ENCODE measurements at regions not wholly inside any gene's neighbourhood (a gene's known extent, or its start where the extent isn't known, plus 50 kb on each side); places are given as distances from the start of the nearest gene placed in this dataset.

- H3K4me2 ChIP-seq (ENCODE audit: low read length), result no peak overlapping the region
- H3K27ac ChIP-seq (ENCODE audit: low read length), result no peak overlapping the region
- no peak for TF ChIP-seq EZH2phosphoT487 (IDR thresholded peaks at IDR 0.05; ENCODE audit: low read depth)
- no peak for TF ChIP-seq CTCF (IDR thresholded peaks at IDR 0.05; ENCODE audit: low read depth, low read length)
- no peaks in the 10 kb centered on the region for H4K20me1 ChIP-seq (ENCODE audit: insufficient read depth, low read length)
- H3K9ac ChIP-seq (ENCODE audit: low read length), result no peak overlapping the region
- no peaks in the 10 kb centered on the region for H3K27me3 ChIP-seq (ENCODE audit: low read depth, low read length)
- no peak overlapping the region for H2AFZ ChIP-seq (ENCODE audit: low read depth, low read length)
- no peaks in the 10 kb centered on the region for H3K4me1 ChIP-seq (ENCODE audit: low read length)
- no peaks in the 10 kb centered on the region for H3K79me2 ChIP-seq (ENCODE audit: low read length)
- no peak overlapping the region for H3K4me3 ChIP-seq (ENCODE audit: low read length)
- H3K36me3 ChIP-seq (replicated peaks; ENCODE audit: low read depth, low read length), result no peaks in the 10 kb centered on the region
- H3K9me3 ChIP-seq (ENCODE audit: insufficient read depth, low read length), result peaks cover 7% of the 10 kb centered on the region; the same call in 1 of the 2 replicates
These were observed 795.3 kb upstream of the ADGRB3 start for GRCh38 chr6:67839818-67840217.

- H3K4me1 ChIP-seq (ENCODE audit: low read length), result no peaks in the 10 kb centered on the region
- no peak for TF ChIP-seq CTCF (IDR thresholded peaks at IDR 0.05; ENCODE audit: low read depth, low read length)
- TF ChIP-seq EZH2phosphoT487 (IDR thresholded peaks at IDR 0.05; ENCODE audit: low read depth), result no peak
- no peak overlapping the region for H2AFZ ChIP-seq (ENCODE audit: low read depth, low read length)
- H3K79me2 ChIP-seq (ENCODE audit: low read length), result no peaks in the 10 kb centered on the region
- no peaks in the 10 kb centered on the region for H3K9me3 ChIP-seq (ENCODE audit: insufficient read depth, low read length)
- H3K27ac ChIP-seq (ENCODE audit: low read length), result no peak overlapping the region
- no peaks in the 10 kb centered on the region for H3K36me3 ChIP-seq (replicated peaks; ENCODE audit: low read depth, low read length)
- no peak overlapping the region for H3K4me2 ChIP-seq (ENCODE audit: low read length)
- no peak overlapping the region for H3K4me3 ChIP-seq (ENCODE audit: low read length)
- no peak overlapping the region for H3K9ac ChIP-seq (ENCODE audit: low read length)
- no peaks in the 10 kb centered on the region for H3K27me3 ChIP-seq (ENCODE audit: low read depth, low read length)
- H4K20me1 ChIP-seq (ENCODE audit: insufficient read depth, low read length), result no peaks in the 10 kb centered on the region
These were observed 809.7 kb upstream of the ADGRB3 start for GRCh38 chr6:67825201-67825895.

- Histone ChIP-seq H3K27ac (ENCODE audit: low read length) (no peak overlapping the region), H3K4me1 (ENCODE audit: low read length) (no peaks in the 10 kb centered on the region), H3K4me2 (ENCODE audit: low read length) (no peak overlapping the region), H3K27me3 (ENCODE audit: low read depth, low read length) (no peaks in the 10 kb centered on the region), H3K79me2 (ENCODE audit: low read length) (no peaks in the 10 kb centered on the region), H4K20me1 (ENCODE audit: insufficient read depth, low read length) (no peaks in the 10 kb centered on the region), H2AFZ (ENCODE audit: low read depth, low read length) (no peak overlapping the region), H3K36me3 (replicated peaks; ENCODE audit: low read depth, low read length) (no peaks in the 10 kb centered on the region), H3K4me3 (ENCODE audit: low read length) (no peak overlapping the region), H3K9ac (ENCODE audit: low read length) (no peak overlapping the region), H3K9me3 (ENCODE audit: insufficient read depth, low read length) (peaks cover 15% of the 10 kb centered on the region)
- no peak for TF ChIP-seq EZH2phosphoT487 (IDR thresholded peaks at IDR 0.05; ENCODE audit: low read depth)
- TF ChIP-seq CTCF (IDR thresholded peaks at IDR 0.05; ENCODE audit: low read depth, low read length), result no peak
These were observed 816.8 kb upstream of the ADGRB3 start for GRCh38 chr6:67818322-67818721.

GRCh38 chr6:67815623-67816022, 819.5 kb upstream of the ADGRB3 start:
- H3K4me2 ChIP-seq (ENCODE audit: low read length), result no peak overlapping the region
- TF ChIP-seq CTCF (IDR thresholded peaks at IDR 0.05; ENCODE audit: low read depth, low read length) (no peak), EZH2phosphoT487 (IDR thresholded peaks at IDR 0.05; ENCODE audit: low read depth) (no peak)
- H4K20me1 ChIP-seq (ENCODE audit: insufficient read depth, low read length), result no peaks in the 10 kb centered on the region
- H3K27ac ChIP-seq (ENCODE audit: low read length), result no peak overlapping the region
- H3K4me3 ChIP-seq (ENCODE audit: low read length), result no peak overlapping the region
- H3K36me3 ChIP-seq (replicated peaks; ENCODE audit: low read depth, low read length), result peaks cover 4% of the 10 kb centered on the region
- no peak overlapping the region for H3K9ac ChIP-seq (ENCODE audit: low read length)
- H3K79me2 ChIP-seq (ENCODE audit: low read length), result no peaks in the 10 kb centered on the region
- H3K9me3 ChIP-seq (ENCODE audit: insufficient read depth, low read length), result peaks cover 23% of the 10 kb centered on the region
- no peaks in the 10 kb centered on the region for H3K27me3 ChIP-seq (ENCODE audit: low read depth, low read length)
- no peak overlapping the region for H2AFZ ChIP-seq (ENCODE audit: low read depth, low read length)
- H3K4me1 ChIP-seq (ENCODE audit: low read length), result no peaks in the 10 kb centered on the region
